Osteoblast (primary cell): ENCODE measurements at regions not wholly inside any gene's neighbourhood (a gene's known extent, or its start where the extent isn't known, plus 50 kb on each side); places are given as distances from the start of the nearest gene placed in this dataset.
"Not testable (repeated sequence)": the region's sequence is repeated elsewhere in the genome, so short reads cannot be mapped to it uniquely, and the experiment has no call there.

ENCODE experiments used
- DNase-seq: peaks from one replicate; pipeline ENCODE4 v3.0.0; 2011; ENCODE audit warnings: low spot score, mixed read lengths; ENCODE audit not compliant: insufficient read length; ENCODE audit errors: missing footprints
- H2AFZ ChIP-seq: 2 replicates; pipeline ENCODE4 v1.6.0; 2011; ENCODE audit warnings: mild to moderate bottlenecking, low read length
- H3K27ac ChIP-seq: 2 replicates; pipeline ENCODE4 v1.5.1; 2011; ENCODE audit warnings: mild to moderate bottlenecking, low read depth, low read length, moderate library complexity
- H3K27me3 ChIP-seq: 2 replicates; pipeline ENCODE4 v1.6.0; 2012; ENCODE audit warnings: mild to moderate bottlenecking, control low read depth, inconsistent platforms, low read length, moderate library complexity; ENCODE audit not compliant: insufficient read depth
- H3K36me3 ChIP-seq: 2 replicates; pipeline ENCODE4 v1.5.1; 2011; ENCODE audit warnings: mild to moderate bottlenecking, low read length, control low read depth, moderate library complexity; ENCODE audit not compliant: insufficient read depth
- H3K4me1 ChIP-seq: 2 replicates; pipeline ENCODE4 v1.5.1; 2011; ENCODE audit warnings: mild to moderate bottlenecking, low read length, control low read depth, moderate library complexity; ENCODE audit not compliant: insufficient read depth
- H3K4me2 ChIP-seq: 2 replicates; pipeline ENCODE4 v1.6.0; 2011; ENCODE audit warnings: mild to moderate bottlenecking, low read length; ENCODE audit not compliant: insufficient read depth
- H3K4me3 ChIP-seq: fragments of 200-600 bp; sonication (generic); 3 replicates; pipeline ENCODE4 v1.5.1; 2012; ENCODE audit warnings: mild to moderate bottlenecking, low read length, inconsistent platforms; ENCODE audit not compliant: insufficient read depth
- H3K79me2 ChIP-seq: 2 replicates; pipeline ENCODE4 v1.6.0; 2012; ENCODE audit warnings: mild to moderate bottlenecking, low read length, control low read depth, inconsistent platforms; ENCODE audit not compliant: insufficient read depth
- H3K9me3 ChIP-seq: 2 replicates; pipeline ENCODE4 v1.5.1; 2011; ENCODE audit warnings: low read depth, low read length, control low read depth
- H4K20me1 ChIP-seq: 2 replicates; pipeline ENCODE4 v1.6.0; 2012; ENCODE audit warnings: mild to moderate bottlenecking, low read length, control low read depth; ENCODE audit not compliant: insufficient read depth
- TF ChIP-seq, protein P1 (sequence below): IDR thresholded peaks from 2 replicates; pipeline ENCODE4 v1.5.1; 2011; ENCODE audit warnings: mild to moderate bottlenecking, low read depth, low read length, moderate library complexity; ENCODE audit errors: extremely low read depth

DNA sequence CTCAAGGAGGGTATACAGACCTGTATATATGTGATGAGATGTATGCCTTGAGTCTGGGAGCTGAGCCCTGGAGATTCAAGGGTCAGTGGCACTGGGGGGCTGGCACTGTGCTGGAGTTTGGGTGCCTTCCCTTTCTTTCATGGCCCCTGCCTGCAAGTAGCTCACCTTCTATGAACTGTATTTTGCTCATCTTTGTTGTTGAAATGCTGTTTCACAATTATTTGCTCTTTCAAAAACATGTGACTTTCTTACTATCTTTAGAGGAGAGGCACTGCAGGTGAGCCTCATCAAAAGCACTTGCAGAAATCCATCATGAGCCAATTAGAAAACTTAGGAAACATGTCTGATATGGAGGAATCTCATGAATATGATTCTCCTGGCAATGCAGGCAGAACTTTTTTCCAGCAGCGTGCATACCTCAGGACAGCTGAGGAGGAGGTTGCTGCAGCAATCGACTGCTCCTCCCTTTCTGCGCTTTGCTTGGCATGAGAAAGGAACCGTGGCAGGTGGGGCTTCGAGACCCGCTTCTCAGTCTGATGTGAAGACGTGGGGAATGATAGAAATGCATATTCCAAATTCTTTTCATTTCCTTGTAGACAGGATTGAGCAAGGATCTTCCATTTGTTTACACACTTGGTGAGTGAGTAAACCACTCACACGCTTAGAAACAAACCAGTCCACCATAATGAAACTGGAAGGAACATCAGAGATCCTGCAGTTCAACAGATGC is 178.4 kb upstream of the E2F8 start:
- peak overlapping the region; percentile 44 for H3K27ac ChIP-seq

GRCh38 chr11:19418221-19418620 is 177.5 kb upstream of the E2F8 start:
- no peak for DNase-seq
- no peaks in the 10 kb centered on the region for H3K36me3 ChIP-seq
- H3K27me3 ChIP-seq = no peaks in the 10 kb centered on the region
- no peak overlapping the region for H2AFZ ChIP-seq
- TF ChIP-seq, protein P1, sequence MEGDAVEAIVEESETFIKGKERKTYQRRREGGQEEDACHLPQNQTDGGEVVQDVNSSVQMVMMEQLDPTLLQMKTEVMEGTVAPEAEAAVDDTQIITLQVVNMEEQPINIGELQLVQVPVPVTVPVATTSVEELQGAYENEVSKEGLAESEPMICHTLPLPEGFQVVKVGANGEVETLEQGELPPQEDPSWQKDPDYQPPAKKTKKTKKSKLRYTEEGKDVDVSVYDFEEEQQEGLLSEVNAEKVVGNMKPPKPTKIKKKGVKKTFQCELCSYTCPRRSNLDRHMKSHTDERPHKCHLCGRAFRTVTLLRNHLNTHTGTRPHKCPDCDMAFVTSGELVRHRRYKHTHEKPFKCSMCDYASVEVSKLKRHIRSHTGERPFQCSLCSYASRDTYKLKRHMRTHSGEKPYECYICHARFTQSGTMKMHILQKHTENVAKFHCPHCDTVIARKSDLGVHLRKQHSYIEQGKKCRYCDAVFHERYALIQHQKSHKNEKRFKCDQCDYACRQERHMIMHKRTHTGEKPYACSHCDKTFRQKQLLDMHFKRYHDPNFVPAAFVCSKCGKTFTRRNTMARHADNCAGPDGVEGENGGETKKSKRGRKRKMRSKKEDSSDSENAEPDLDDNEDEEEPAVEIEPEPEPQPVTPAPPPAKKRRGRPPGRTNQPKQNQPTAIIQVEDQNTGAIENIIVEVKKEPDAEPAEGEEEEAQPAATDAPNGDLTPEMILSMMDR = no peak
- peaks cover 19% of the 10 kb centered on the region for H3K4me1 ChIP-seq
- no peak overlapping the region for H3K4me3 ChIP-seq
- no peaks in the 10 kb centered on the region for H4K20me1 ChIP-seq
- H3K4me2 ChIP-seq = no peak overlapping the region
- no peaks in the 10 kb centered on the region for H3K9me3 ChIP-seq
- H3K79me2 ChIP-seq = no peaks in the 10 kb centered on the region
- H3K27ac ChIP-seq = no peak overlapping the region

More for the DNA sequence above, 178.4 kb upstream of the E2F8 start:
- Histone ChIP-seq H3K9me3 (no peaks in the 10 kb centered on the region), H3K27me3 (no peaks in the 10 kb centered on the region), H3K4me1 (peaks cover 19% of the 10 kb centered on the region), H3K79me2 (no peaks in the 10 kb centered on the region), H3K36me3 (no peaks in the 10 kb centered on the region), H2AFZ (no peak overlapping the region), H3K4me3 (peak overlapping the region; percentile 11), H3K4me2 (peak overlapping the region; percentile 59), H4K20me1 (no peaks in the 10 kb centered on the region)
- DNase-seq = peak; percentile 38
- TF ChIP-seq, protein P1 = no peak

- H3K4me2 ChIP-seq, H3K27me3 ChIP-seq, DNase-seq, H3K79me2 ChIP-seq, H3K27ac ChIP-seq, H3K9me3 ChIP-seq, H3K36me3 ChIP-seq, H3K4me3 ChIP-seq, H3K4me1 ChIP-seq, H4K20me1 ChIP-seq, H2AFZ ChIP-seq: not testable (repeated sequence)
Observed at GRCh38 chr11:19412070-19412469, 171.3 kb upstream of the E2F8 start.

GRCh38 chr11:19410032-19410431 is 169.3 kb upstream of the E2F8 start:
- Histone ChIP-seq H3K4me1 (no peaks in the 10 kb centered on the region), H3K27ac (no peak overlapping the region), H3K27me3 (peaks cover 3% of the 10 kb centered on the region), H3K4me2 (no peak overlapping the region), H3K36me3 (no peaks in the 10 kb centered on the region), H3K4me3 (no peak overlapping the region), H4K20me1 (no peaks in the 10 kb centered on the region), H3K79me2 (no peaks in the 10 kb centered on the region), H2AFZ (no peak overlapping the region), H3K9me3 (no peaks in the 10 kb centered on the region)
- TF ChIP-seq, protein P1 = no peak
- no peak for DNase-seq
